DND-41 (cell line): ENCODE measurements at regions not wholly inside any gene's neighbourhood (a gene's known extent, or its start where the extent isn't known, plus 50 kb on each side); places are given as distances from the start of the nearest gene placed in this dataset.

ENCODE experiments used
- EZH2 ChIP-seq: IDR thresholded peaks from 3 replicates; pipeline ENCODE4 v1.6.1; 2012; ENCODE audit warnings: borderline replicate concordance, low read depth, mild to moderate bottlenecking, moderate library complexity, low read length, inconsistent platforms; ENCODE audit not compliant: severe bottlenecking
- TF ChIP-seq, protein P1 (sequence below): IDR thresholded peaks from 2 replicates; pipeline ENCODE4 v1.5.1; 2012; ENCODE audit warnings: borderline replicate concordance, low read length, moderate library complexity, mild to moderate bottlenecking; ENCODE audit not compliant: poor library complexity, severe bottlenecking; ENCODE audit errors: extremely low read depth

DNA sequence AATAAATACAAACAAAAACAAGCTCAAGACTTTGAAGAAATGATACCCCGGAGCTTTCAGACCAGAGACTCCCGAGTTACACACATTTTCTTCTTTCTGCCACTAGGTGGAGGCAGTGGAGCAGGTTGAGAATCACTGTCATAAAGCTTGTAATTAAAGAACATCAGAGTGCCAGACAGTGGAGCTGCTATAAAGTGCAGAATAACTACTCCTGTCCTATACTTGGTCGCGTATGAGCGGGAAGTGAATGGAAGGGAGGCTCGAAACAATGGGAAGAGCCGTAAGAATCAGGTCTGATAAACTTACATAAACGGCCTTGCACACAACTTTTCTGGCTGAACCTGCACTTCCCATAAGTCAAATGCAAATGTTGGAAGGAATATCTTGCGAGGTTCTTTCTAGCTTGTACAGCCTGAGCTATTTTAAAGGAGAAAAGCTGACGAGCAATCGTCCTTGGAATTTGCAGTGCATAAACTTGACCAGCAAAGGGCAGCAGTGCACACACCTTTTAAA lies 189.0 kb downstream of the RPIA start:
- no peak for TF ChIP-seq EZH2
- TF ChIP-seq, protein P1, sequence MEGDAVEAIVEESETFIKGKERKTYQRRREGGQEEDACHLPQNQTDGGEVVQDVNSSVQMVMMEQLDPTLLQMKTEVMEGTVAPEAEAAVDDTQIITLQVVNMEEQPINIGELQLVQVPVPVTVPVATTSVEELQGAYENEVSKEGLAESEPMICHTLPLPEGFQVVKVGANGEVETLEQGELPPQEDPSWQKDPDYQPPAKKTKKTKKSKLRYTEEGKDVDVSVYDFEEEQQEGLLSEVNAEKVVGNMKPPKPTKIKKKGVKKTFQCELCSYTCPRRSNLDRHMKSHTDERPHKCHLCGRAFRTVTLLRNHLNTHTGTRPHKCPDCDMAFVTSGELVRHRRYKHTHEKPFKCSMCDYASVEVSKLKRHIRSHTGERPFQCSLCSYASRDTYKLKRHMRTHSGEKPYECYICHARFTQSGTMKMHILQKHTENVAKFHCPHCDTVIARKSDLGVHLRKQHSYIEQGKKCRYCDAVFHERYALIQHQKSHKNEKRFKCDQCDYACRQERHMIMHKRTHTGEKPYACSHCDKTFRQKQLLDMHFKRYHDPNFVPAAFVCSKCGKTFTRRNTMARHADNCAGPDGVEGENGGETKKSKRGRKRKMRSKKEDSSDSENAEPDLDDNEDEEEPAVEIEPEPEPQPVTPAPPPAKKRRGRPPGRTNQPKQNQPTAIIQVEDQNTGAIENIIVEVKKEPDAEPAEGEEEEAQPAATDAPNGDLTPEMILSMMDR = peak; percentile 85
